GM19468 (cell line): ENCODE measurements at regions not wholly inside any gene's neighbourhood (a gene's known extent, or its start where the extent isn't known, plus 50 kb on each side); places are given as distances from the start of the nearest gene placed in this dataset.

Experiments
- ATAC-seq: cut with Tn5 transposase; IDR thresholded peaks from one replicate; pipeline ENCODE4 v1.9.1; 2021; ENCODE audit warnings: mild to moderate bottlenecking, moderate library complexity, moderate number of reproducible peaks; ENCODE audit not compliant: unreplicated experiment; ENCODE audit errors: extremely low read depth

GRCh38 chr12:91319071-91319760, 136.6 kb upstream of the DCN start:
- ATAC-seq, result no peak

- ATAC-seq, result no peak
Observed at GRCh38 chr12:91317306-91317705, 134.7 kb upstream of the DCN start.

DNA sequence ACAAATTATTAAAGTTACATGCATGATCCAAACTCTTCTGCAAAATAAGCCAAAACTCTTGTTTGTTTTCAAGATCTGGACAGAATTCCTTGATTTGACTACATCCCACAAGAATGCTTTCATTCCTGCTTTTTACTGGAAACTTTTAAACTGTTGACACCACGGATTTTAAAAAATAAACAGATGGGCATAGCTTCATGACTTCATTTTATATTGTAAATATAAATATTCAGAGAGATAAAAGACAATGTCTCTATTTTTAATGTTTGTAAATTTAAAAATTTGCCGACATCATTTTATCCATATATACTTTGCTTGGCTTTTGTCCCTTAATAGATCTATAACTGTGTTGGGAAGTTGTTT, 134.3 kb upstream of the DCN start:
- no peak for ATAC-seq

GRCh38 chr12:91316161-91316906, 133.7 kb upstream of the DCN start:
- no peak for ATAC-seq

GRCh38 chr12:91311081-91311480, 128.5 kb upstream of the DCN start:
- ATAC-seq, result no peak

GRCh38 chr12:91309450-91309849, 126.8 kb upstream of the DCN start:
- no peak for ATAC-seq

DNA sequence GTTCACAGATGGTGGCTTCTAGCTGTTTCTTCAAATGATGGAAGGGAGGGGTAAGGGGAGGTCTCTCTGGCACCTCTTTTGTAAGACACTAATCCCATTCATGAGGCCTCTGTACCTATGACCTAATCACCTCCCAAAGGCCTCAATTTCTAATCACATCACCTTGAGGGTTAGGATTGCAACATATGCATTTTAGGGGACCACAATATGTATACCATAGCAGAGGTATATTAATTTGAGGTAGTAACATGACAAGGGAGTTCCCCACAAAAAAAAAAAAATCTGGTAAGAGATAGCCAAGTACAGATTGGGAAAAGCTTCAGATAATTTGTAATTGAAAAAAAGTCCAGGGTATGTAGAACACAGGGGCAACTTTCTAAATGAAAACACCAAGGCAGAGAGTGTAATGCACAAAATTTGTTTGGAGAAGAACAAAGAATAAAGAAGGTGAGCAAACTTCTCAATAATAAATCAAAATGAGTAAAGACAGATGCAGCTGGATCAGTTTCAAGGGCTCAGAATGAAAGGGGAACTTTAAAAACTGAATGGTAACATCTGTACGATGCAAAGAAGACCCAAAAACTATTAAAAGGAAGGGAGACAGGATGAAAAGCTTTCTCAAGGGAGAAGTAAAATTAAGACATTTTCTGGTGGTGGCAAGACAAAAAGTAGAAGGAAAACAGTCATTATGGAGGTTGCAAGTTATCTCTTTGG, 125.5 kb upstream of the DCN start:
- ATAC-seq, result no peak

DNA sequence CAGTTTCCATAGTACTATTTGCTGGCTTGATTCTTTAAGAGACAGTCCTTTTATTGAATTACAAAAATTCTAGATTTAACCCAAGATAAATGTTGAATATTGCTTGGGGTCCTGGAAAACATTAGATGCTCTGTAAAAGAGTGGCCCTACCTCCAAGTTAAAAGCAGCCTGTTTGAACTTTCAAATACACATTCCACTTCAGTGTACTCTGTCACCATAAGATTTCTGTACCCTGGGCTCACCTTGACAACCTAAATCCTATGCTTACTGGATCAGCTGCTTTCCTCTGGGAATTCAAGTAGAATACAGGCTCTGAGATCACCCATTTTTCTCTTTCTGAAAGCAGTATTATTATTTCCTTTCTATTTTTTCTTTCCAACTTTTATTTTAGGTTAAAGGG, 107.7 kb upstream of the DCN start:
- no peak for ATAC-seq

DNA sequence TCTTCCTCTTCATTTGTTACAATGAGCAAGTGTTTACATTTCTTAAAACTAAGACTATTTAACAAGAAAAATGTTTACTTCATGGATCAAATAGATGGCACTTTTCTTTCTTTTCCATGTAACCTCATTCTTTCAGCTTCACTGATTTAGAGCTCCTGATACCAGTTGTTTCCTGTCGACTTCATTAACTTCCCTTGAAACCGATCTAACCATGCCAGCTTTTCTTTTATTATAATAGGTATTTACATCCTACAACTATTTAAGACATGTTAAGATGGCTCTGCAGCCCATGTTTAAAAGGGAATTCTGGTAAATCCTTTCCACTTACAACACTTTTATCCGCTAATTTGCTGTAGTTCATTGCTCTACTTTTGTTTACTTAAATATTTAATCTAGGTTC, 107.3 kb upstream of the DCN start:
- ATAC-seq, result no peak

- no peak for ATAC-seq
Observed at GRCh38 chr12:91289072-91289471, 106.5 kb upstream of the DCN start.

- no peak for ATAC-seq
Observed at GRCh38 chr12:91287753-91288152, 105.1 kb upstream of the DCN start.

- no peak for ATAC-seq
Observed at GRCh38 chr12:91278126-91278525, 95.5 kb upstream of the DCN start.

GRCh38 chr12:91276509-91276908, 93.9 kb upstream of the DCN start:
- ATAC-seq, result no peak

DNA sequence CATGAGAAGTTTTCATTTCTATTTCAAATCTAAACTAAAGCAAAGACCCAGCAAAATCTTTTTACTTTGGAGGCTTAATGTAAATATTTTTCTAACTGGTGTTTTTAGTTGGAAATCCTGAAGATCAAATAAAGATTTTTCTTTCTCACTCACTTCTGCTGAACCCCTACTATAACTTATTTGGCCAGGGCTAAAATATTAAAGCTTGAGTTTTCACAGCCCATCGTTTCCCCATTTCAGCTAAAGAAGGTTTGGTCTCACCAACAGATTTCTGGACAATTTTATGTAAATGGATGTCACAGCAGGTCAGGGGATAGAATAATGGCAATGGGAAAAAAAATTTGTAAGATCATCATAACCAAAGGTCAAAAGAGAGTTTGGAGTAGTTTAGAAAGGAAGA, 92.7 kb upstream of the DCN start:
- no peak for ATAC-seq

- no peak for ATAC-seq
Observed at GRCh38 chr12:91274916-91275315, 92.3 kb upstream of the DCN start.

- no peak for ATAC-seq
Observed at GRCh38 chr12:91273560-91273959, 90.9 kb upstream of the DCN start.

DNA sequence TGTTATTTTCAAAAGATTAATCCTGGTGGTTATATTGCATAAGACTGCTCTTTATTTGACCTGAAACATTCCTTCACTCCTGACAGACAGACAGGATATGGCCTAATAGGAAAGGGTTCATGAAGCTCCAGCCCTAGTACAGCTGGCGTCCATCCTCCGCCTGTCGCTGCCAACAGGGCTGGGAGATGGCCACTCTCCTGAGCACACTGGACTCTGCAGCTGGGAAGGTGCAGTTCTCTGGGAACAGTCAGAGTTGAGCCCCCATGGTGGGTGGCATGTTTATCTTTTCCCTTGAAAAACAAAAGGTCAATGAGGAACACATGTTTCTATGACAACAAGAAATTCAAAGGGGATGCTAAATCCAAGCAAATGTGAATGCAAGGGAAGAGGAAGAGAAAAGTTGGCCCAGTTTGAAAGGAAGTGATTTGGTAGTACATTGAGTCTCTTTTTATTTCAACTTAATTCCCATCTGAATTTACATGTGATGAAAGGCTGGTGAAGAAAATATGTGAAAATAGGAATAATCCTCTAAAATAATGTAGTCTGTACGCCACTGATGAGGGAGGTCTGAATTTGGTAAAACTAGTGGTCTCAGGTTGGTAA, 89.9 kb upstream of the DCN start:
- ATAC-seq, result no peak

- no peak for ATAC-seq
Observed at GRCh38 chr12:91271185-91271584, 88.6 kb upstream of the DCN start.

GRCh38 chr12:91267039-91267438, 84.4 kb upstream of the DCN start:
- ATAC-seq, result no peak

DNA sequence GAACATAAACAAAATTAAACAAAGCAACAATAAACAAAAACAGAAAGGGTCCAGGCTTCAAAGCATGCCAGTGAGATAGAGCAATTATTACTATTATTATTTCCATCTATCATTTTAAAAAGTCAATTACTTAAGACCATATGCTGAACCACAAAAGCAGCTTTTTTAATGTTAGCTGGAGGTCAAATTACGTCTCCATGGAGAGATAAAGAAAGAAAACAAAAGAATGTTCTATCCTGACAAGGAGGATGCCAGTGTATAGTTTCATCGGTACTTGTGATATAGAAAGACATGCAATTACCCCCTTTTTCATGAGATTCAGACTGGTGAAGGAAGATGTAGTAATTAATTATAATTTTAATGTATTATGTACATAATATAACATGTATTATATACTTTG, 81.6 kb upstream of the DCN start:
- no peak for ATAC-seq
